ENCODE measurements at regions not wholly inside any gene's neighbourhood (a gene's known extent, or its start where the extent isn't known, plus 50 kb on each side); places are given as distances from the start of the nearest gene placed in this dataset.

- TF ChIP-seq POLR2A (IDR thresholded peaks at IDR 0.05) (no peak), CTCF (IDR thresholded peaks at IDR 0.05) (no peak)
Observed at GRCh38 chr9:118236625-118237024, 532.4 kb downstream of the TLR4 start.
